Neural cell (in vitro differentiated cells): ENCODE measurements at regions not wholly inside any gene's neighbourhood (a gene's known extent, or its start where the extent isn't known, plus 50 kb on each side); places are given as distances from the start of the nearest gene placed in this dataset.

Experiments
- H2AFZ ChIP-seq: fragments of 200-600, 300-800 bp; sonication (generic), shearing (Covaris generic); 2 replicates; pipeline ENCODE4 v1.6.0; 2014; ENCODE audit warnings: low read depth, mild to moderate bottlenecking, antibody characterized with exemption, low read length, moderate library complexity
- H3F3A ChIP-seq: fragments of 200-600 bp; shearing (Covaris generic); 2 replicates; pipeline ENCODE4 v1.6.1; 2016; ENCODE audit warnings: mild to moderate bottlenecking, moderate library complexity, mixed read lengths, antibody characterized with exemption, low read length; ENCODE audit not compliant: insufficient read depth, poor library complexity, severe bottlenecking
- H3K27ac ChIP-seq: fragments of 200-600, 300-800 bp; sonication (generic), shearing (Covaris generic); 2 replicates; pipeline ENCODE4 v1.5.1; 2014; ENCODE audit warnings: mild to moderate bottlenecking, low read length, moderate library complexity
- H3K27me3 ChIP-seq: fragments of 300-800, 200-600 bp; sonication (generic), shearing (Covaris generic); 2 replicates; pipeline ENCODE4 v1.6.0; 2014; ENCODE audit warnings: mild to moderate bottlenecking, low read depth, low read length, moderate library complexity; ENCODE audit not compliant: insufficient read depth
- H3K36me3 ChIP-seq: fragments of 300-800, 200-600 bp; sonication (generic), shearing (Covaris generic); 2 replicates; pipeline ENCODE4 v1.5.1; 2014; ENCODE audit warnings: mild to moderate bottlenecking, antibody characterized with exemption, low read length, moderate library complexity; ENCODE audit not compliant: insufficient read depth
- H3K4me2 ChIP-seq: fragments of 300-800, 200-600 bp; sonication (generic), shearing (Covaris generic); 2 replicates; pipeline ENCODE4 v1.6.0; 2014; ENCODE audit warnings: mild to moderate bottlenecking, low read length
- H3K4me3 ChIP-seq: fragments of 300-800, 200-600 bp; sonication (generic), shearing (Covaris generic); 2 replicates; pipeline ENCODE4 v1.5.1; 2014; ENCODE audit warnings: mild to moderate bottlenecking, low read length, moderate library complexity
- H3K79me2 ChIP-seq: fragments of 200-600 bp; shearing (Covaris generic); replicated peaks from 2 replicates; pipeline ENCODE4 v1.6.0; 2014; ENCODE audit warnings: mild to moderate bottlenecking, low read length, moderate library complexity; ENCODE audit not compliant: insufficient read depth
- H3K9ac ChIP-seq: fragments of 300-800, 200-600 bp; sonication (generic), shearing (Covaris generic); 2 replicates; pipeline ENCODE4 v1.6.1; 2016; ENCODE audit warnings: mild to moderate bottlenecking, low read length, mixed read lengths
- H3K9me2 ChIP-seq: fragments of 200-600 bp; shearing (Covaris generic); 2 replicates; pipeline ENCODE4 v1.6.1; 2016; ENCODE audit warnings: mild to moderate bottlenecking, low read length, mixed read lengths; ENCODE audit not compliant: insufficient read depth
- H3K9me3 ChIP-seq: fragments of 200-600, 300-800 bp; sonication (generic), shearing (Covaris generic); 2 replicates; pipeline ENCODE4 v1.6.1; 2016; ENCODE audit warnings: mild to moderate bottlenecking, mixed run types, low read length, moderate library complexity, mixed read lengths
- H4K20me1 ChIP-seq: fragments of 200-600 bp; shearing (Covaris generic); 2 replicates; pipeline ENCODE4 v1.6.1; 2016; ENCODE audit warnings: mild to moderate bottlenecking, mixed run types; ENCODE audit not compliant: insufficient read depth
- CTCF ChIP-seq: fragments of 450-650 bp; IDR thresholded peaks from 2 replicates; pipeline ENCODE4 v1.5.1; 2014; ENCODE audit warnings: antibody characterized with exemption, mild to moderate bottlenecking, moderate library complexity; ENCODE audit not compliant: poor library complexity, severe bottlenecking
- EP300 ChIP-seq: fragments of 450-650 bp; conservative IDR thresholded peaks from 2 replicates; pipeline ENCODE4 v1.6.1; 2014; ENCODE audit warnings: antibody characterized with exemption, mild to moderate bottlenecking, moderate library complexity; ENCODE audit not compliant: poor library complexity, severe bottlenecking
- EZH2 ChIP-seq: fragments of 200-600, 300-800 bp; shearing (Covaris generic), sonication (generic); IDR thresholded peaks from 2 replicates; pipeline ENCODE4 v1.6.1; 2014; ENCODE audit warnings: antibody characterized with exemption, low read length, borderline replicate concordance, mild to moderate bottlenecking; ENCODE audit not compliant: insufficient read depth, poor library complexity, severe bottlenecking
- MXI1 ChIP-seq: fragments of 450-650 bp; conservative IDR thresholded peaks from 2 replicates; pipeline ENCODE4 v1.6.1; 2014; ENCODE audit warnings: antibody characterized with exemption, mild to moderate bottlenecking; ENCODE audit not compliant: poor library complexity, severe bottlenecking
- POLR2AphosphoS5 ChIP-seq: IDR thresholded peaks from 2 replicates; pipeline ENCODE4 v1.6.1; 2012
- RAD21 ChIP-seq: fragments of 450-650 bp; conservative IDR thresholded peaks from 2 replicates; pipeline ENCODE4 v1.6.1; 2014; ENCODE audit warnings: antibody characterized with exemption, mild to moderate bottlenecking, moderate library complexity
- REST ChIP-seq: IDR thresholded peaks from 2 replicates; pipeline ENCODE4 v1.6.1; 2012; ENCODE audit warnings: borderline replicate concordance
- SMC3 ChIP-seq: fragments of 450-650 bp; conservative IDR thresholded peaks from 2 replicates; pipeline ENCODE4 v1.6.1; 2014; ENCODE audit warnings: antibody characterized with exemption, mild to moderate bottlenecking, moderate library complexity; ENCODE audit not compliant: poor library complexity
- TAF1 ChIP-seq: IDR thresholded peaks from 2 replicates; pipeline ENCODE4 v1.6.1; 2012; ENCODE audit warnings: low read depth

- H3K9me2 ChIP-seq, result no peaks in the 10 kb centered on the region
- H3K27ac ChIP-seq, result no peak overlapping the region
- H2AFZ ChIP-seq, result no peak overlapping the region
- H3K4me3 ChIP-seq, result no peak overlapping the region
- no peaks in the 10 kb centered on the region for H3F3A ChIP-seq
- no peaks in the 10 kb centered on the region for H3K36me3 ChIP-seq
- H4K20me1 ChIP-seq, result no peaks in the 10 kb centered on the region
- H3K4me2 ChIP-seq, result no peak overlapping the region
- TF ChIP-seq POLR2AphosphoS5 (no peak), REST (no peak), SMC3 (no peak), MXI1 (no peak), CTCF (no peak), TAF1 (no peak), EP300 (no peak), EZH2 (no peak), RAD21 (no peak)
- no peaks in the 10 kb centered on the region for H3K27me3 ChIP-seq
- H3K9ac ChIP-seq, result no peak overlapping the region
- no peaks in the 10 kb centered on the region for H3K79me2 ChIP-seq
- H3K9me3 ChIP-seq, result no peaks in the 10 kb centered on the region
Measured at GRCh38 chr10:4189281-4189680, 404.3 kb upstream of the KLF6 start.

GRCh38 chr10:4188406-4188805 is 403.4 kb upstream of the KLF6 start:
- Histone ChIP-seq H3K4me3 (no peak overlapping the region), H2AFZ (no peak overlapping the region)

More at GRCh38 chr10:4188406-4188805, 403.4 kb upstream of the KLF6 start:
- Histone ChIP-seq H3K9me3 (no peaks in the 10 kb centered on the region), H3K36me3 (no peaks in the 10 kb centered on the region), H3K27ac (no peak overlapping the region), H3K9ac (no peak overlapping the region), H3K9me2 (no peaks in the 10 kb centered on the region), H3K27me3 (no peaks in the 10 kb centered on the region), H3K79me2 (no peaks in the 10 kb centered on the region), H4K20me1 (no peaks in the 10 kb centered on the region), H3F3A (no peaks in the 10 kb centered on the region), H3K4me2 (no peak overlapping the region)
- no peak for TF ChIP-seq POLR2AphosphoS5
- no peak for TF ChIP-seq TAF1
- no peak for TF ChIP-seq MXI1
- TF ChIP-seq REST, result no peak
- TF ChIP-seq CTCF, result no peak
- no peak for TF ChIP-seq EZH2
- no peak for TF ChIP-seq EP300
